Natural killer cell (primary cell): ENCODE measurements at regions not wholly inside any gene's neighbourhood (a gene's known extent, or its start where the extent isn't known, plus 50 kb on each side); places are given as distances from the start of the nearest gene placed in this dataset.

Source experiments
- ATAC-seq, 3 donors: fragments of 150-1000 bp in 2 of 3; fragments of 200-7000 bp in 1 of 3; cut with Tn5 transposase; 1 replicate in 1 of 3; 2 replicates in 2 of 3; pipeline ENCODE4 v1.10.0; 2021; ENCODE audit warnings: mild to moderate bottlenecking in 2 of 3, moderate library complexity in 2 of 3
- DNase-seq, 2 donors: peaks; one replicate each; pipeline versions ENCODE4 v3.0.0 to v3.0.0-alpha.2; 2013 to 2021; ENCODE audit warnings: mixed read lengths in 1 of 2
- H3K27ac ChIP-seq: one replicate; pipeline ENCODE4 v1.5.1; 2013; ENCODE audit warnings: mild to moderate bottlenecking, low read length
- H3K27me3 ChIP-seq: one replicate; pipeline ENCODE4 v1.6.1; 2013; ENCODE audit warnings: low read length; ENCODE audit not compliant: control insufficient read depth, insufficient read depth
- H3K36me3 ChIP-seq: one replicate; pipeline ENCODE4 v1.6.1; 2013; ENCODE audit warnings: low read length; ENCODE audit not compliant: control insufficient read depth, insufficient read depth
- H3K4me1 ChIP-seq: one replicate; pipeline ENCODE4 v1.6.1; 2013; ENCODE audit warnings: low read length; ENCODE audit not compliant: control insufficient read depth, insufficient read depth
- H3K4me3 ChIP-seq: one replicate; pipeline ENCODE4 v1.5.1; 2013; ENCODE audit warnings: low read length
- H3K9me3 ChIP-seq: one replicate; pipeline ENCODE4 v1.6.1; 2013; ENCODE audit warnings: low read length; ENCODE audit not compliant: control insufficient read depth, insufficient read depth
- H3K27ac Mint-ChIP-seq, 2 donors: one replicate each; pipeline ENCODE4 v1.8.0; 2022; ENCODE audit warnings: mild to moderate bottlenecking in 2 of 2, mixed read lengths in 2 of 2, moderate library complexity in 1 of 2
- H3K27me3 Mint-ChIP-seq, 2 donors: one replicate each; pipeline ENCODE4 v1.8.0; 2022; ENCODE audit warnings: low read depth in 2 of 2, mixed read lengths in 2 of 2
- H3K36me3 Mint-ChIP-seq: one replicate; pipeline ENCODE4 v1.8.0; 2022; ENCODE audit warnings: mixed read lengths
- H3K4me1 Mint-ChIP-seq, 2 donors: one replicate each; pipeline ENCODE4 v1.8.0; 2022; ENCODE audit warnings: mixed read lengths in 2 of 2
- H3K4me3 Mint-ChIP-seq: one replicate; pipeline ENCODE4 v1.8.0; 2022; ENCODE audit warnings: mild to moderate bottlenecking, moderate library complexity, mixed read lengths
- H3K9me3 Mint-ChIP-seq, 2 donors: one replicate each; pipeline ENCODE4 v1.8.0; 2022; ENCODE audit warnings: mixed read lengths in 2 of 2
- WGBS: methylation state at CpG from one replicate; pipeline ENCODE4 v1.1.7; 2013; ENCODE audit warnings: missing lambda C conversion rate; ENCODE audit not compliant: insufficient coverage; 5-methylcytosine and 5-hydroxymethylcytosine counted together
- intact Hi-C: fragments of 100-400 bp; cut with micrococcal nuclease; formaldehyde crosslinking; loops from one replicate; pipeline ENCODE4 v1.14.2; 2022
- TF ChIP-seq, protein P1 (sequence below): fragments of 200-600 bp; IDR thresholded peaks from one replicate; pipeline ENCODE4 v1.8.0; 2022; ENCODE audit warnings: antibody characterized with exemption

DNA sequence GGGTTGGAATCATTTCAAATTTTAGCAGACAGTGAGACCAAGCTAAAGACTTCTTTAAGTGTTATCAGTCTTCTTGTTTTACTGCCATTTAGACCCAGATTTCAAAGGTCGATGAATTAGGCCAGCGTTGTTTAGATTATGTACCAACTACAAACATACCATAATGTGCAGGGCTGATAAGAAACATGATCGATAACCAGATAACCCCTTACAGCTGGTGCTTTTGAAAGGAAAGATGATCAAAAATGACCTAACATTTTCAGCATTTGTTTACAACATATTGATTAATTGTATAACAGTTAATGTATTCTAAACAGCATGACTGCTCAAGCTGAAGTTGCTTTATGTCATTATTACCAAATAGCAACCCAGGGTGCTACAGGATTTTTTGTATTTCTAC lies 400.4 kb upstream of the FAM241A start:
- no peaks in the 10 kb centered on the region for H3K4me1 Mint-ChIP-seq
- Histone ChIP-seq H3K9me3 (no peaks in the 10 kb centered on the region), H3K4me3 (no peak overlapping the region), H3K4me1 (no peaks in the 10 kb centered on the region), H3K27ac (no peak overlapping the region), H3K27me3 (no peaks in the 10 kb centered on the region), H3K36me3 (no peaks in the 10 kb centered on the region)
- ATAC-seq: no peak
- H3K36me3 Mint-ChIP-seq: no peaks in the 10 kb centered on the region
- TF ChIP-seq, protein P1, sequence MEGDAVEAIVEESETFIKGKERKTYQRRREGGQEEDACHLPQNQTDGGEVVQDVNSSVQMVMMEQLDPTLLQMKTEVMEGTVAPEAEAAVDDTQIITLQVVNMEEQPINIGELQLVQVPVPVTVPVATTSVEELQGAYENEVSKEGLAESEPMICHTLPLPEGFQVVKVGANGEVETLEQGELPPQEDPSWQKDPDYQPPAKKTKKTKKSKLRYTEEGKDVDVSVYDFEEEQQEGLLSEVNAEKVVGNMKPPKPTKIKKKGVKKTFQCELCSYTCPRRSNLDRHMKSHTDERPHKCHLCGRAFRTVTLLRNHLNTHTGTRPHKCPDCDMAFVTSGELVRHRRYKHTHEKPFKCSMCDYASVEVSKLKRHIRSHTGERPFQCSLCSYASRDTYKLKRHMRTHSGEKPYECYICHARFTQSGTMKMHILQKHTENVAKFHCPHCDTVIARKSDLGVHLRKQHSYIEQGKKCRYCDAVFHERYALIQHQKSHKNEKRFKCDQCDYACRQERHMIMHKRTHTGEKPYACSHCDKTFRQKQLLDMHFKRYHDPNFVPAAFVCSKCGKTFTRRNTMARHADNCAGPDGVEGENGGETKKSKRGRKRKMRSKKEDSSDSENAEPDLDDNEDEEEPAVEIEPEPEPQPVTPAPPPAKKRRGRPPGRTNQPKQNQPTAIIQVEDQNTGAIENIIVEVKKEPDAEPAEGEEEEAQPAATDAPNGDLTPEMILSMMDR: no peak
- 98% methylated on average over 3 of the region's 3 CpGs for WGBS
- H3K9me3 Mint-ChIP-seq: peaks cover 9 to 10% of the 10 kb centered on the region in 2 donors
- H3K27me3 Mint-ChIP-seq: no peaks in the 10 kb centered on the region
- intact Hi-C loops: no loop called here
- H3K27ac Mint-ChIP-seq: no peak overlapping the region
- no peak overlapping the region for H3K4me3 Mint-ChIP-seq
- DNase-seq: no peak

DNA sequence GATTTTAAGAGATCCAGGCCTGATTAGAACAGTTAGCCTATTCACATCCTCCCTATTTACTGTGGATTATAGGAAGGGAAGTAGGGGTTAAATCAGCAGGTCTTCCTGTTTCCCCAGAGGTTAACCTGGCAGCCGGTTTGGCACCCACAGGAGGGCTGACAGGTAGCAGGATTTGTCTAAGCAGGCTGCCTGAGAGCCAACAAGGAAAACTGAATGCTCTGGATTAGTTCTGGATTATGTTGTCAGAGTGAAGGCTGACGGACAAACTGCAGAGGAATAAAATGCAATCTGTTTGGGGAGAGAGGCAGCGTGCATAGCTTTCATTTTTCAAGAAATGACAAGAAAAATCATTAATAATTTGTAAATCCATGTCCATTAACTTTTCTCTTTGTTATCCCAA lies 397.1 kb upstream of the FAM241A start:
- Mint-ChIP-seq H3K9me3 (peaks cover 7 to 9% of the 10 kb centered on the region in 2 donors), H3K36me3 (no peaks in the 10 kb centered on the region), H3K27ac (no peak overlapping the region), H3K27me3 (no peaks in the 10 kb centered on the region), H3K4me3 (no peak overlapping the region), H3K4me1 (no peaks in the 10 kb centered on the region)
- no peaks in the 10 kb centered on the region for H3K27me3 ChIP-seq
- no peaks in the 10 kb centered on the region for H3K36me3 ChIP-seq
- WGBS: 55% methylated on average over 3 of the region's 3 CpGs
- ATAC-seq (no peak), DNase-seq (no peak)
- no peak overlapping the region for H3K4me3 ChIP-seq
- intact Hi-C loops: no loop called here
- H3K4me1 ChIP-seq: no peaks in the 10 kb centered on the region
- no peaks in the 10 kb centered on the region for H3K9me3 ChIP-seq
- TF ChIP-seq, protein P1: no peak
- H3K27ac ChIP-seq: no peak overlapping the region

DNA sequence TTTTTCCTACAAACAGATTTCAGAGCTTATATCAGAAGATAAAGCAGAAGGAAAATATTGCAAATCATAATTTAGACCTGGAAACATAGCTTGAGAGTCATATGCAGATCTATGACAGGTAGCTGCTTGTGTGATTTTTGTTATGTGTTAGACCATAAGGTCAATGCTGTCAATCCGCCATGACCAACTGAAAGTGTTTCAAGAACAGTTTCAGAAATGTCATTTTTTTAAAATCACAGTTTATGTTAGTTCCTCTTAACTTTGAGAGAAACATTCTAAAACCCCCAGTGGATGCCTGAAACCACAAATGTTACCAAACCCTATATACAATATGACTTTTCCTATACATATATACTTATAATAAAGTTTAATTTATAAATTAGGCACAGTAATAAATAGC lies 391.3 kb upstream of the FAM241A start:
- 70% methylated on average over 1 of the region's 1 CpG for WGBS
- Mint-ChIP-seq H3K27ac (no peak overlapping the region), H3K9me3 (peaks cover 6 to 8% of the 10 kb centered on the region in 2 donors), H3K36me3 (no peaks in the 10 kb centered on the region), H3K27me3 (no peaks in the 10 kb centered on the region), H3K4me1 (no peaks in the 10 kb centered on the region), H3K4me3 (no peak overlapping the region)
- Histone ChIP-seq H3K4me1 (no peaks in the 10 kb centered on the region), H3K4me3 (no peak overlapping the region), H3K27ac (no peak overlapping the region), H3K36me3 (no peaks in the 10 kb centered on the region), H3K9me3 (no peaks in the 10 kb centered on the region), H3K27me3 (no peaks in the 10 kb centered on the region)
- intact Hi-C loops: no loop called here
- TF ChIP-seq, protein P1: no peak
- DNase-seq (no peak), ATAC-seq (no peak)

DNA sequence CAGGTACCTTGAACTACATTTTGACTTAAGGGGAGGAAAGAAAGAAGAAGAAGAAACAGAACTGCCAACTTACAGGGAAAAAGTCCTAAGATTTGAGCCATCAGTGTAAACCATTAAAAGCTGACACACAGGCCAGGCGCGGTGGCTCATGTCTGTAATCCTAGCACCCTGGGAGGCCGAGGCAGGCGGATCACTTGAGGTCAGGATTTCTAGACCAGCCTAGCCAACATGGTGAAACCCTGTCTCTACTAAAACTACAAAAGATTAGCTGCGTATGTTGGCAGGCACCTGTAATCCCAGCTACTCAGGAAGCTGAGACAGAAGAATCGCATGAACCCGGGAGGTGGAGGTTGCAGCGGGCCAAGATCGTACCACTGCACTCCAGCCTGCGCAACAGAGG lies 389.7 kb upstream of the FAM241A start:
- no peaks in the 10 kb centered on the region for H3K4me1 ChIP-seq
- Mint-ChIP-seq H3K36me3 (no peaks in the 10 kb centered on the region), H3K4me1 (no peaks in the 10 kb centered on the region), H3K4me3 (no peak overlapping the region), H3K27me3 (no peaks in the 10 kb centered on the region), H3K27ac (no peak overlapping the region), H3K9me3 (peaks cover 8% of the 10 kb centered on the region in 2 donors)
- no peaks in the 10 kb centered on the region for H3K36me3 ChIP-seq
- no peaks in the 10 kb centered on the region for H3K9me3 ChIP-seq
- no peak overlapping the region for H3K27ac ChIP-seq
- H3K27me3 ChIP-seq: no peaks in the 10 kb centered on the region
- DNase-seq (no peak), ATAC-seq (no peak)
- TF ChIP-seq, protein P1: no peak
- no peak overlapping the region for H3K4me3 ChIP-seq
- 95% methylated on average over 10 of the region's 10 CpGs for WGBS
- intact Hi-C loops: no loop called here
